Stimulated activated CD4-positive, alpha-beta T cell treated with anti-CD3 and anti-CD28 coated beads, TNF-alpha, amount 100 ng/mL, for 24 hours (primary cell): ENCODE measurements at regions not wholly inside any gene's neighbourhood (a gene's known extent, or its start where the extent isn't known, plus 50 kb on each side); places are given as distances from the start of the nearest gene placed in this dataset.

Source experiments
- DNase-seq, 3 experiments: peaks; one replicate each; pipeline ENCODE4 v3.0.0-alpha.2; 2020; ENCODE audit warnings: low read depth in 3 of 3

- no peak for DNase-seq
Measured at GRCh38 chr14:55942076-55942654, 176.0 kb upstream of the PELI2 start.

DNA sequence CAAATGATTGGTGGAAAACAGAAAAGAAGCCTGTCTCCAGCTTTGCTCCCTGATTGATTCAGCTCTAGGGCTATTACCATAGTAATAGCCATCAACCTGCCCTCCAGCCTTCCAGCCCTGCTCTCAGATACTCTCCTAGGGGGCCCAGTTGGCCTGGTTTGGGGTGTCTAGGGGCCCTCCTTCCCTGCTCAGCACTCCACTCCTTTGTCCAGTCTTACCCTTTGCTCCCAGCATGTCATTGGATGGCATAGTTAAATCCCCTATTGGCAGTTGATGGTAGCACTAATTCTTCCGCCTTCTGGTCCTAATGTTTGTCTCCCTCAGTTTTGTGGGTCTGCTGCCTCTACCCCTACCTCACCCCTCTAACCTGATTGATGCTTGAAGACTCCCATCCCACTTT is 175.4 kb upstream of the PELI2 start:
- DNase-seq: no peak

DNA sequence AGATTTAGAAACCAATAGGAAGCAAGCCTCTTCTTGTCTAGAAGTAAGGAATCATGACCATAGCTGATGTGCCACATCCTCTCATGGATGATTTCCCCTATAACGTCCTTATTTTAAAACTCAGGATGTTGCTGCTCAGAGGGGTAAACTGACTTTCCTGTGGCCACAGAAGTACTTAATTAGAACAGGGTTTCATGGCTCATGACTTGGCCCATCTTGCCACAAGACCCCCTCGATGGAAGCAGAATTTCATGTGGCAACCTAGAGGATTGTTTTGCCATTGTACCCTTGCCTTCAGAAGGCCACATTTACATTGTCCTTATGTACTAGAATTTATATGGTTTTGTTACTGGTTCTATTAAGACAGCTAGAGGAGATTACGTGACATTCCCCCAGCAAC is 173.5 kb upstream of the PELI2 start:
- no peak for DNase-seq

DNA sequence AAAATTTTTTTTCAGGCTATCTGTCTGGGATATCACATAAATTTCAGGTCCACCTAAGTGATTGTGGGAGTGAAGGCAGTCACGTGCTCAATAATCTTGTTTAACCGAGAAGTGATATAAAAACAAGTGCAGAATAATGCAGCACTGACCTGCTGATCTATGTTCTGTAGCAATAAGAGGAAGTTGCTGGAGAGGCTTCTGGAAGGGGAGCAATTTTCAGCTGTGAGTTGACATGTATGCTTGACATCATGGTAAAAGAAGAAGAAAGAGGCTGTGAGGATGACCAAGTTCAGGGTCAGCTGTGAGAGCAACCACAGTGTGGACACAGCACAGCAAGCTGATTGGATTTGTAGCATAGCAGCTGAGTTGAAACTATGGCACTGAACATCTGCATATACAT is 172.0 kb upstream of the PELI2 start:
- no peak for DNase-seq

DNA sequence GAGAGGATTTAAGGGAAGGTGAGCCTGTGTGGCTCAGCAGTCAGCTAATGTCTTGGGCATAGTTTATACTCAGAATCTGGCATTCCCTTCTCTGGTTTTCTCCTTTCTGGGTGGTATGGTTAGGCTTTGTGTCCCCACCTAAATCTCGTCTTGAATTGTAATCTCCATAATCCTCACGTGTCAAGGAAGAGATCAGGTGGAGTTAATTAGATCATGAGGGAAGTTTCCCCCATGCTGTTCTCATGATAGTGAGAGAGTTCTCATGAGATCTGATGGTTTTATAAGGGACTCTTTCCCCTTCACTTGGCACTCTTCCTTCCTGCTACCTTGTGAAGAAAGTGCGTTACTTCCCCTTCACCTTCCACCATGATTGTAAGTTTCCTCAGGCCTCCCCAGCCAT is 169.8 kb upstream of the PELI2 start:
- no peak for DNase-seq

- no peak for DNase-seq
Measured at GRCh38 chr14:55949708-55950107, 168.5 kb upstream of the PELI2 start.

DNA sequence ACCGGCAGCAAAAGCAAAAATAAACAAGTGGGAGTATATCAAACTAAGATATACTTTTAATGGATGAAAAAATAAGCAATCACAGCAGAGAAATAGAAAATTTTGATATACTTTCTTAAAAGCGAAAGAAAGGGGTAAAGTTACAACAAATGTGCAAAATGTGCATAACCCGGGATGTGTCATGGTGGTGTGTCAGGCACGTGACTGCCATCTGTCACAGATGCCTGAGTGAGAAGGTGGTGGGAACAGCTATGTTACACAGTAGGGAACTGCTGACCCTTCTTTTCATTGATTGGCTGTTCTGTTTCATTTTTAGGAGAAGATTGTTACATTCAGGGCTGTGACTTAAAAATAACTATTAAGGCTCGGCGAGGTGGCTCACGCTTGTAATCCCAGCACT is 168.1 kb upstream of the PELI2 start:
- no peak for DNase-seq

- DNase-seq: no peak
Measured at GRCh38 chr14:55951341-55952206, 166.6 kb upstream of the PELI2 start.

- DNase-seq: no peak
Measured at GRCh38 chr14:55954108-55954507, 164.1 kb upstream of the PELI2 start.

DNA sequence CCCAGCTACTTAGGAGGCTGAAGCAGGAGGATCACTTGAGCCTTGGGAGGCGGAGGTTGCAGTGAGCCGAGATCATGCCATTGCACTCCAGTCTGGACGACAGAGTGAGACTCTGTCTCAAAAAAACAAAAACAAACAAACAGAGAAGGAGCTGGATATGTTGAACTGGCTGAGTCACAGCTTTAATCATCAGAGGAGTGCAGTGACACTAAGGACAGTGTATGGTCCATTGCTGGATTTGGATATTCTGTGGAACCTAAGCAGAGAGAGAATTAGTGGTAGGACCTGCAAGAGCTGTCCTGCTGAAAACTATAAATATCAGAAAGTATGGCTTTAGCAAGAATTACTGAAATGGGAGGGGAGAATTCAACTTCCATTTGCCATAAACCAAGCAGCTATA is 163.0 kb upstream of the PELI2 start:
- DNase-seq: no peak

- DNase-seq: no peak
Measured at GRCh38 chr14:55957950-55958349, 160.3 kb upstream of the PELI2 start.

DNA sequence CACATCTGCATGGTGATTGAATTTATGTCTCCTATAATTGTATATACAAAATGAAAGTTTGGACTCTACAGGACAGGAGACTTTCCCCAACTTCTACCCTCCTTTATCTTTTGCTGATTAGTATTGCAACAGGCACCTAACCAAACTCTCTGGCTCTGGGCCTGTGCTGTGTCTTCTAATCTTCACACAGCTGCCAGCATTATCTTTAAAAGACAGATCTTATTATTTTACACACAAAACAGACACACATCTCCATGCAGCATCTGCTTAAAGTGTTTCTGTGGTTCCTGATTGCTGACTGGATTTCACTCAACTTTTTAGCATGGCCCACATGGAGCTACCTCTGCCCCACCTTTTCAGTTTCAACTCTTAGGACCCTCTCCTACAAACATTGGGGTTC is 154.9 kb upstream of the PELI2 start:
- DNase-seq: no peak

DNA sequence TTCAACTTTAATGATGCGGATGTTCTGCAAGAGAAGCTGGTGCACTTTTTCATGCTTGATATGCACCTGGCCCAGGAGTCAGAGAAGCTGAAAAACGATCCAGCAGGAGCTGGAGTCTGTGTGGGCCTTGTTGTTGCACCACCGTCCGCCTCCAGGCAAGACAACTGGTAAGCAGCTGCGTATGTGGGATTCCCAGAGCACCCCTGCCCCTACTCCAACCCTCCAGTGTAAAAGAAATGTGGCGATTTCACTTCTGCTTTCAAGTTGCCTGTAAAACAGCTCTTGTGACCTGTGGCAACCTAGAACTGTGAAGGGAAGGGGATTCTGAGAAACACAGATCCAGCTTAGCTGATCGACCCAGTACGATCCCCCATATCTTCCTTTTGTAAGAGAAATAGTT is 154.1 kb upstream of the PELI2 start:
- no peak for DNase-seq

GRCh38 chr14:55964821-55965220 is 153.4 kb upstream of the PELI2 start:
- DNase-seq: no peak

DNA sequence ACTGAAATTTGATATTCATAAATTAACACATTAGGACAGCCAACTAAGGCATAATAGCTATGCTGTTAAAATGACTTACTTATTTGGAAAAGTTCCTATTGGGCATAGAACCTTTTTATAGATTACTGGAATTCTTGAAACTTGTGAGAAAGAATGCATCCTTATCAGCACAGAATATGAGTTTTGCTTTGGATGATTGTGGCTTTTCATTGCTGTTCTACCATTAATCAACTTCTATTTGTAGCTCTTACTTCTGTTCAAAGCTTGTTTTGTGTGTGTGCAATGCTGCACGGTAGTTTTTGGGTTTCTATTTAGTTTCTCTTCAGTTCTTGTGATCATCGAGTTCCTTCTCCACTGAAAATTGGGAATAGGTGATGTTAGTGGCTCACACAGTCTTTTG is 152.4 kb upstream of the PELI2 start:
- DNase-seq: no peak

- no peak for DNase-seq
Measured at GRCh38 chr14:55968741-55969140, 149.5 kb upstream of the PELI2 start.

DNA sequence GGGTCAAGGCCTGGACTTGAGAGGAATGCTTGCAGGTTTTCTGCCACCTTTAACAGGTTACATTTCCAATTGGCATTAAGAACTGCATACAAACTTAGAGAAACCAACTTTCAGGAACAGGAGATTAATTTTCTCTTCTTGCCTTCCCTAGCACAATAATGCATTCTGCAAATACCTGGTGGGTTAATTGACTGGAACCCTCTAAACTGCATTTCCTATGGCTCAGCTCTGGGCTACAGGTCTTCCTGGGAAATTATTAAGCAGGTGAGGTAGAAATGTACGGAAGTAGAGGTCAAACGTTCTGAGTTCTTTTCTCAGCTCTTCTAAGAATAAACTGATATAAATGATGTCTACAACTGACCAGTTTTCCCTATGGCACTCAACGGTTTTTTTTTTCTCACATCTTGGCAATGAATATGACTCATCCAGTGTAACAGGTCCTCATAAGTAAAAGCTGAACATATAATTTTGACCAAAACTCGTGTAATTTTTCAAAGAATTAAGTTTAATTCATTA is 144.9 kb upstream of the PELI2 start:
- DNase-seq: no peak

GRCh38 chr14:55973911-55974630 is 144.1 kb upstream of the PELI2 start:
- no peak for DNase-seq

- no peak for DNase-seq
Measured at GRCh38 chr14:55975281-55975910, 142.8 kb upstream of the PELI2 start.

DNA sequence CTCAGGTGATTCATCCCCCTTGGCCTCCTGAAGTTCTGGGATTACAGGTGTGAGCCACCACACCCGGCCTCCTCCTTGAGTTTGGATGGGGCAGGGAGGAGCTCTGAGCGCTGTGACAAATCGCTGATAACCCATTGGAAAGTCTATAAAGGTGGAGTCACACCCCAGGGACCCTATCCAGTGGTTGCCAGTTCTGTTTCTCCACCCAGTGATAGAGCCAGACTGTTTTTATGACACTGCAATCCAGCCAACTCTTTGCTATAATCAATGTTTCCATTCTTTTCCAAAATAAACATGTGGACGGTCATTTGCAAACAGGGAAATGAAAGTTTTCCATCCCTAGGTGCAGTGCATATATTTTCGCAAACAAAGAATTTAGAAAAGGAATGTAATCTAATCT is 142.0 kb upstream of the PELI2 start:
- no peak for DNase-seq

DNA sequence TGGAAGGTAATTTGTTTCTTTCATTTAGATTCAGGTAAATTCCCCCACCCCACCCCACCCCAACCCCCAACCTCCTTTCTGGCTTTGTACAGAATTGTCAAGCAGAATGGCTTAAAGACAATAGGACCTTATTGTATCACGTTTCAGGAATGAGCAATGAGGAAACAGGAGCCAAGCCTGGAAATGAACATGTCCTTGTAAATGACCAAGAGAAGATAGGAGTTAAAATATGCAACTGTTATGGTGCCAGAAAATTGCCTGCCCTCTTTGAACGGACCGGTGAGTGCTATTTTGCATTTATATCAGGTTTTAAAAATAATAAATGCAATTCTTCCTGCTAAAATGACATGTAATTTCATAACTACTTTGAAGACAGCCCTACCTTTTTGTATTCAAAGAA is 141.6 kb upstream of the PELI2 start:
- no peak for DNase-seq
